NT2/D1 (cell line): ENCODE measurements at regions not wholly inside any gene's neighbourhood (a gene's known extent, or its start where the extent isn't known, plus 50 kb on each side); places are given as distances from the start of the nearest gene placed in this dataset.

Experiments used
- DNase-seq: peaks from one replicate; pipeline ENCODE4 v3.0.0-alpha.2; 2011; ENCODE audit warnings: low read depth, low spot score
- H3K27me3 ChIP-seq: 2 replicates; pipeline ENCODE4 v1.6.0; 2011; ENCODE audit warnings: mild to moderate bottlenecking; ENCODE audit not compliant: insufficient read length, insufficient read depth
- H3K36me3 ChIP-seq: 2 replicates; pipeline ENCODE4 v1.6.1; 2011; ENCODE audit warnings: mild to moderate bottlenecking, low read length, mixed read lengths; ENCODE audit not compliant: insufficient read depth, insufficient read length
- H3K4me1 ChIP-seq: 2 replicates; pipeline ENCODE4 v1.5.1; 2011; ENCODE audit not compliant: insufficient read depth, insufficient read length
- H3K4me3 ChIP-seq: 2 replicates; pipeline ENCODE4 v1.5.1; 2011; ENCODE audit warnings: low read depth; ENCODE audit not compliant: insufficient read length
- H3K9ac ChIP-seq: 2 replicates; pipeline ENCODE4 v1.6.0; 2011; ENCODE audit warnings: low read depth; ENCODE audit not compliant: insufficient read length
- H3K9me3 ChIP-seq: 2 replicates; pipeline ENCODE4 v1.5.1; 2011; ENCODE audit warnings: mild to moderate bottlenecking, low read length; ENCODE audit not compliant: insufficient read depth
- SUZ12 ChIP-seq: IDR thresholded peaks from 2 replicates; pipeline ENCODE4 v1.6.1; 2011; ENCODE audit not compliant: insufficient read length, insufficient read depth; ENCODE audit errors: extremely low read depth
- YY1 ChIP-seq: IDR thresholded peaks from 2 replicates; pipeline ENCODE4 v1.6.1; 2011; ENCODE audit not compliant: insufficient read length, insufficient read depth
- ZNF274 ChIP-seq: IDR thresholded peaks from 2 replicates; pipeline ENCODE4 v1.6.1; 2011; ENCODE audit warnings: mild to moderate bottlenecking, low read depth, low read length

- H3K9me3 ChIP-seq: no peaks in the 10 kb centered on the region
- no peak for DNase-seq
- H3K4me1 ChIP-seq: peaks cover 1% of the 10 kb centered on the region
- TF ChIP-seq ZNF274 (no peak), SUZ12 (no peak), YY1 (no peak)
- H3K27me3 ChIP-seq: no peaks in the 10 kb centered on the region
- H3K4me3 ChIP-seq: no peak overlapping the region
- no peaks in the 10 kb centered on the region for H3K36me3 ChIP-seq
- H3K9ac ChIP-seq: no peak overlapping the region
Observed at GRCh38 chr10:31138026-31138553, 106.4 kb upstream of the ZNF438 start.

- Histone ChIP-seq H3K9me3 (no peaks in the 10 kb centered on the region), H3K27me3 (no peaks in the 10 kb centered on the region), H3K9ac (no peak overlapping the region), H3K4me3 (no peak overlapping the region), H3K36me3 (no peaks in the 10 kb centered on the region), H3K4me1 (no peaks in the 10 kb centered on the region)
- no peak for DNase-seq
- TF ChIP-seq ZNF274 (no peak), SUZ12 (no peak), YY1 (no peak)
Observed at GRCh38 chr10:31139497-31139896, 107.8 kb upstream of the ZNF438 start.

- DNase-seq: no peak
- H3K27me3 ChIP-seq: no peaks in the 10 kb centered on the region
- no peaks in the 10 kb centered on the region for H3K4me1 ChIP-seq
Observed at GRCh38 chr10:31140716-31141115, 109.1 kb upstream of the ZNF438 start.

GRCh38 chr10:31142026-31142425, 110.4 kb upstream of the ZNF438 start:
- H3K36me3 ChIP-seq: no peaks in the 10 kb centered on the region
- no peak overlapping the region for H3K9ac ChIP-seq
- H3K4me1 ChIP-seq: no peaks in the 10 kb centered on the region
- no peaks in the 10 kb centered on the region for H3K27me3 ChIP-seq
- H3K9me3 ChIP-seq: no peaks in the 10 kb centered on the region
- H3K4me3 ChIP-seq: no peak overlapping the region
- no peak for DNase-seq
- no peak for TF ChIP-seq ZNF274
- TF ChIP-seq SUZ12: no peak
- no peak for TF ChIP-seq YY1

More at GRCh38 chr10:31140716-31141115, 109.1 kb upstream of the ZNF438 start:
- Histone ChIP-seq H3K9me3 (no peaks in the 10 kb centered on the region), H3K9ac (no peak overlapping the region), H3K36me3 (no peaks in the 10 kb centered on the region), H3K4me3 (no peak overlapping the region)
- TF ChIP-seq SUZ12 (no peak), YY1 (no peak), ZNF274 (no peak)

- Histone ChIP-seq H3K4me3 (no peak overlapping the region), H3K27me3 (no peaks in the 10 kb centered on the region), H3K4me1 (no peaks in the 10 kb centered on the region), H3K9ac (no peak overlapping the region), H3K9me3 (no peaks in the 10 kb centered on the region), H3K36me3 (no peaks in the 10 kb centered on the region)
- TF ChIP-seq ZNF274 (no peak), YY1 (no peak), SUZ12 (no peak)
- no peak for DNase-seq
Observed at GRCh38 chr10:31143331-31143935, 111.8 kb upstream of the ZNF438 start.

GRCh38 chr10:31145986-31146385, 114.3 kb upstream of the ZNF438 start:
- no peaks in the 10 kb centered on the region for H3K27me3 ChIP-seq
- TF ChIP-seq YY1: no peak
- no peak for TF ChIP-seq ZNF274
- no peak for TF ChIP-seq SUZ12
- no peak overlapping the region for H3K9ac ChIP-seq
- H3K36me3 ChIP-seq: no peaks in the 10 kb centered on the region
- H3K9me3 ChIP-seq: no peaks in the 10 kb centered on the region
- no peak overlapping the region for H3K4me3 ChIP-seq
- DNase-seq: no peak
- no peaks in the 10 kb centered on the region for H3K4me1 ChIP-seq

- no peak overlapping the region for H3K9ac ChIP-seq
- no peaks in the 10 kb centered on the region for H3K36me3 ChIP-seq
- no peaks in the 10 kb centered on the region for H3K4me1 ChIP-seq
- TF ChIP-seq YY1 (no peak), ZNF274 (no peak), SUZ12 (no peak)
- H3K27me3 ChIP-seq: no peaks in the 10 kb centered on the region
- no peak overlapping the region for H3K4me3 ChIP-seq
- DNase-seq: no peak
- H3K9me3 ChIP-seq: no peaks in the 10 kb centered on the region
Observed at GRCh38 chr10:31146491-31147209, 115.0 kb upstream of the ZNF438 start.
